Upper lobe of left lung (tissue), 6 donors: ENCODE measurements at regions not wholly inside any gene's neighbourhood (a gene's known extent, or its start where the extent isn't known, plus 50 kb on each side); places are given as distances from the start of the nearest gene placed in this dataset.
"Not testable (repeated sequence)": the region's sequence is repeated elsewhere in the genome, so short reads cannot be mapped to it uniquely, and the experiment has no call there.

Source experiments
- ATAC-seq, 2 donors: fragments of 200-7000 bp; cut with Tn5 transposase; one replicate each; pipeline ENCODE4 v1.9.1; 2022; ENCODE audit warnings: mild to moderate bottlenecking in 2 of 2, moderate library complexity in 2 of 2; ENCODE audit not compliant: low FRiP score in 2 of 2
- DNase-seq, 2 donors: peaks; one replicate each; pipeline ENCODE4 v3.0.0-alpha.2; 2019 to 2020
- H3K27ac ChIP-seq, 4 donors: fragments of 200-600 bp; sonication (generic); one replicate each; pipeline ENCODE4 v1.5.1; 2016 to 2019
- H3K27me3 ChIP-seq, 4 donors: fragments of 200-600 bp; sonication (generic); one replicate each; pipeline ENCODE4 v1.5.1; 2017 to 2019
- H3K36me3 ChIP-seq, 4 donors: fragments of 200-600 bp; sonication (generic); one replicate each; pipeline ENCODE4 v1.5.1; 2016 to 2019
- H3K4me1 ChIP-seq, 4 donors: fragments of 200-600 bp; sonication (generic); one replicate each; pipeline ENCODE4 v1.5.1; 2018 to 2019
- H3K4me3 ChIP-seq, 4 donors: fragments of 200-600 bp; sonication (generic); one replicate each; pipeline ENCODE4 v1.5.1; 2017 to 2019; ENCODE audit warnings: mild to moderate bottlenecking in 2 of 4, moderate library complexity in 1 of 4
- H3K9me3 ChIP-seq, 4 donors: fragments of 200-600 bp; sonication (generic); one replicate each; pipeline ENCODE4 v1.5.1; 2018 to 2019
- CTCF ChIP-seq, 6 experiments: fragments of 450-650 bp in 4 of 6; fragments of 200-600 bp in 2 of 6; sonication (generic) in 2 of 6; IDR thresholded peaks; one replicate each; pipeline ENCODE4 v1.5.1; 2016 to 2019; ENCODE audit warnings: antibody characterized with exemption in 6 of 6
- EP300 ChIP-seq, 4 donors: sonication (generic); formaldehyde crosslinking; IDR thresholded peaks; one replicate each; pipeline ENCODE4 v1.5.1; 2017; ENCODE audit warnings: antibody characterized with exemption in 4 of 4, control low read depth in 2 of 4
- POLR2A ChIP-seq, 4 donors: fragments of 450-650 bp; IDR thresholded peaks; one replicate each; pipeline ENCODE4 v1.5.1; 2016 to 2017; ENCODE audit warnings: antibody characterized with exemption in 4 of 4, mild to moderate bottlenecking in 2 of 4
- POLR2AphosphoS5 ChIP-seq, 2 donors: sonication (generic); formaldehyde crosslinking; IDR thresholded peaks; one replicate each; pipeline ENCODE4 v1.5.1; 2017; ENCODE audit warnings: antibody characterized with exemption in 2 of 2
- WGBS, 2 donors: methylation state at CpG; one replicate each; pipeline ENCODE4 v1.1.5; 2017 to 2018; 5-methylcytosine and 5-hydroxymethylcytosine counted together
- donor health status: DM: no; HTN: no; CAD: no; lungs with moderate emphysema.
- donor health status: DM: no; HTN: yes; CAD: no; lungs with severe emphysema.

GRCh38 chr7:93027044-93027443 lies 90.7 kb downstream of the SAMD9 start:
- H3K4me1 ChIP-seq = no peaks in the 10 kb centered on the region
- no peaks in the 10 kb centered on the region for H3K27me3 ChIP-seq
- H3K36me3 ChIP-seq = no peaks in the 10 kb centered on the region
- no peak overlapping the region for H3K27ac ChIP-seq
- DNase-seq (no peak), ATAC-seq (no peak)
- 61 to 73% methylated on average over 5 of the region's 5 CpGs for WGBS, 2 donors
- peaks cover 0 to 6% (median 0%) of the 10 kb centered on the region in 4 donors for H3K9me3 ChIP-seq
- no peak overlapping the region for H3K4me3 ChIP-seq
- TF ChIP-seq EP300 (IDR thresholded peaks at IDR 0.05) (no peak), CTCF (IDR thresholded peaks at IDR 0.05) (no peak), POLR2AphosphoS5 (IDR thresholded peaks at IDR 0.05) (no peak), POLR2A (IDR thresholded peaks at IDR 0.05) (no peak)

- Histone ChIP-seq H3K4me1 (no peaks in the 10 kb centered on the region), H3K27me3 (no peaks in the 10 kb centered on the region), H3K4me3 (no peak overlapping the region), H3K9me3 (no peaks in the 10 kb centered on the region), H3K36me3 (no peaks in the 10 kb centered on the region), H3K27ac (no peak overlapping the region)
- 75 to 78% methylated on average over 3 of the region's 3 CpGs for WGBS, 2 donors
- ATAC-seq (no peak), DNase-seq (no peak)
- TF ChIP-seq POLR2AphosphoS5 (IDR thresholded peaks at IDR 0.05) (no peak), EP300 (IDR thresholded peaks at IDR 0.05) (no peak), CTCF (IDR thresholded peaks at IDR 0.05) (no peak), POLR2A (IDR thresholded peaks at IDR 0.05) (no peak)
These were observed 91.4 kb downstream of the SAMD9 start for GRCh38 chr7:93026425-93026824.

- no peak overlapping the region for H3K4me3 ChIP-seq
- no peak for ATAC-seq
These were observed 92.4 kb downstream of the SAMD9 start for GRCh38 chr7:93025389-93025788.

GRCh38 chr7:93022931-93023478 lies 94.8 kb downstream of the SAMD9 start:
- not testable (repeated sequence) for H3K4me1 ChIP-seq, H3K36me3 ChIP-seq, DNase-seq, ATAC-seq, H3K27ac ChIP-seq, H3K9me3 ChIP-seq, H3K27me3 ChIP-seq, H3K4me3 ChIP-seq
- 92 to 95% methylated on average over 6 of the region's 6 CpGs for WGBS, 2 donors

More at GRCh38 chr7:93025389-93025788, 92.4 kb downstream of the SAMD9 start:
- H3K4me1 ChIP-seq = no peaks in the 10 kb centered on the region
- H3K9me3 ChIP-seq = no peaks in the 10 kb centered on the region
- no peaks in the 10 kb centered on the region for H3K27me3 ChIP-seq
- 77 to 78% methylated on average over 2 of the region's 2 CpGs for WGBS, 2 donors
- TF ChIP-seq EP300 (IDR thresholded peaks at IDR 0.05) (no peak), POLR2AphosphoS5 (IDR thresholded peaks at IDR 0.05) (no peak)
- DNase-seq = no peak
- no peak overlapping the region for H3K27ac ChIP-seq
- no peaks in the 10 kb centered on the region for H3K36me3 ChIP-seq

- DNase-seq (no peak), ATAC-seq (no peak)
- no peaks in the 10 kb centered on the region for H3K9me3 ChIP-seq
- H3K36me3 ChIP-seq = no peaks in the 10 kb centered on the region
- no peaks in the 10 kb centered on the region for H3K4me1 ChIP-seq
- H3K27me3 ChIP-seq = no peaks in the 10 kb centered on the region
- WGBS, 2 donors = 88 to 96% methylated on average over 2 of the region's 2 CpGs
- TF ChIP-seq POLR2AphosphoS5 (IDR thresholded peaks at IDR 0.05) = no peak
- H3K4me3 ChIP-seq = no peak overlapping the region
- H3K27ac ChIP-seq = no peak overlapping the region
These were observed 96.0 kb downstream of the SAMD9 start for GRCh38 chr7:93021748-93022147.

GRCh38 chr7:93018716-93019115 lies 99.1 kb downstream of the SAMD9 start:
- peaks cover 9 to 19% (median 17%) of the 10 kb centered on the region in 4 donors for H3K4me1 ChIP-seq
- no peak for ATAC-seq
- no peak overlapping the region for H3K27ac ChIP-seq
- H3K27me3 ChIP-seq = no peaks in the 10 kb centered on the region
- H3K36me3 ChIP-seq = no peaks in the 10 kb centered on the region
- DNase-seq = no peak
- H3K9me3 ChIP-seq = no peaks in the 10 kb centered on the region
- 68 to 93% methylated on average over 2 of the region's 2 CpGs for WGBS, 2 donors
- TF ChIP-seq POLR2AphosphoS5 (IDR thresholded peaks at IDR 0.05) = no peak
- TF ChIP-seq POLR2A (IDR thresholded peaks at IDR 0.05) = no peak
- no peak for TF ChIP-seq CTCF (IDR thresholded peaks at IDR 0.05)
- no peak for TF ChIP-seq EP300 (IDR thresholded peaks at IDR 0.05)
- no peak overlapping the region for H3K4me3 ChIP-seq
